HL-60/S4 treated with retinoic acid at 250 ng/mL for 4 days and 3 days (cell line): ENCODE measurements at regions not wholly inside any gene's neighbourhood (a gene's known extent, or its start where the extent isn't known, plus 50 kb on each side); places are given as distances from the start of the nearest gene placed in this dataset.

Source experiments
- in situ Hi-C: fragments of 300-500 bp; cut with MboI; formaldehyde crosslinking; loops from 2 replicates; pipeline ENCODE4 v1.7.0; 2022; ENCODE audit warnings: low sequenced_read_pairs

DNA sequence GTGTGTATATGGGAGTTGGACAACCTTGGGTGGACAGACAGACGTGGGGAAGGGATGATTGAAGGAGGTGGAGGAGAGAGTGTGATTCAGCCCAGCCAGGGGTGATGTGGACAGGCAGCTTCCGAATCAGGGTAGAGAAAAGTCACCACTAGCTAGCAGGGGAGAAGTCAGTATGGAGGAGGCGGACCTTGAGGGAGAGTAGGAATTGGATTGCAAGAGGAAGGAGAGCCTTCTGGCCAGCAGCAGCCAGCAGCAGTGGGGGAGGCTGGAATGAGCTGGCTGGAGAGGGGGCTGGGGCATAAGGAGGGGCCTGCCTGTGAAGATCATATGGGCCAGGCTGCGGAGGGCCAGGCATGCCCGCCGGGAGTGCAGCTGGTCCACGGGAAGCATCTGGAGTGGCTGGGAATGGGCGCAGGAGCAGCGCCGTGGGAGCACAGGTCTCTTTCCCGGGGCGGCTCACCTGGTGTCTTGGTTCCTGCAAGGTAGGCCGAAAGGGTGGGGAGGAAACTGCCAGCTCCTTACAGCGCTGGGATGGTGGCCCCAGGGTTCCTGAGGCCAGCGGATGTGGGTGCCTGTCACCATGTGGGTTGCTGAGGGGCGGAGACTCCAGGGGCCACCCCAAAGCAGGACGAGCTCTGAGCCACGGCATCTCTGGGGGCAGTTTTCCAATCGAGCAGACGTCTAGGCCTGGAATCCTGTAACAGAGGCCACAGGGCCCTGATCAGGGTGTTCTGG, 235.3 kb downstream of the SEC14L1 start:
- in situ Hi-C loops: no loop called here

DNA sequence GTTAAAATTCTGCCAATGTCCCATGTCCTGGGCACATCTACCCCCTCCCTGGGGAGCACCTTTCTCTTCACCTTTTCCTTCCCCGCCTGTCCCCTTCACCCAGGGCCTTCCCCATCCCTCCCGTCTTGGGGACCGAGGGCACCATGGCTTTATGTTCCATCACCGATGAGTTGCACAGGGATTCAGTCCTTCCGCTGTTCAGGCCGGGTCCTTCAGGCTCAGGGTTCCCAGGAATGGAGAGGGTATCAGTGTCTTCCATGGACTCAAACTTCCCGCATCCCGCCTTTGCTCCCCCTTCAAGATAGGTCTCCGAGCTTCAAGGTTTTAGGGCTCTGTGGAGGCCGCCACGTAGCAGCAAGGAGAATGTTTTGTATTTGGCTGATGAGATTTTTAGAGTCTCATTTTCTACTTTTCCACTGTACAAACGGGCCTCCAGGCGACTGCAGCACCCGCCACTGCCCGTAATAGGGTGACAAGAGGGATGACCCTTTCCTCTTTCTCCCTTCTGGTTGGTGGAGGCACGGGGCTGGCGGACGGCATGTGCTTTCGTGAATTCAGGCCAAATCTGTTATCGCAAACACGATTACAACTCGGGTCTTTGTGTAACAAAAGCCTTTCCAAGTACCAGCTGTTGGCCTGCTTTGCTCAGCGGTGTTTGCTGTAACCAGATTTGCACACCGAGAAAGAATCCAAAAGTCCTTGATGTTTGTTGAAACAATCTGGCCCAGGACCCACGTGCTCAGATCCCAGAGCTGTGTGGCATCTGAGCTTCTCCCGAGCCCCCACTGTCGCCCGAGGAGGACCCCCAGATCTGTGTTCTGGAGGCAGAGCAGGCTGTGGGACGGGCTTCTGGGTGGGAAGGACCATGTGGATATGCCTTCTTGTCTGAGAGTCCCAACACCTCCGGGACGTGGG, 236.3 kb downstream of the SEC14L1 start:
- in situ Hi-C loops: no loop called here

DNA sequence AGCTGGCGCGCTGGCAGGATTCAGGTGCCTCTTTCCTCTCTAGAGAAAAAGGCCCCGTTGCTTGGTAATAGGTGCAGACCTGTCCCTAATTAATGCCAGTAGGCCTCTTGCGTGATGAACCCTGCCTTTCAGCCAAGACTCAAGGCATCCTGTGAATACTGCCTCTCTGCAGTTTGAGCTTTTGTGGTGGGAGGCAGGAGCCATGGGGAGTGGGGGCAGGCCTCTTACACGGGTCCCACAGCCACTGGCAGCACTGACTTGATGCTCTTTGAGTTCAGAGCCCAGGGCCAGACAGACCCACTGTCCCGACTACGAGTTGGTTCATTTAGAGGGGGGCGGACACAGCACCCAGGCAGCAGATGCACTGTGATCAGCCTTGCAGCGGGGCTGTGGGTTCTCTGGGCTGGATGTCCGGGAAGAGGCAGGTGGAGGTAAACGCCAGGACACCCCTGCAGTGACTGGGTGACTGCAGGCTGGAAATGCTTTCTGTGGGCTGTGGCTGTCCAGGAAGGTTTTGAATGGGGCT, 237.0 kb downstream of the SEC14L1 start:
- in situ Hi-C loops: no loop called here

DNA sequence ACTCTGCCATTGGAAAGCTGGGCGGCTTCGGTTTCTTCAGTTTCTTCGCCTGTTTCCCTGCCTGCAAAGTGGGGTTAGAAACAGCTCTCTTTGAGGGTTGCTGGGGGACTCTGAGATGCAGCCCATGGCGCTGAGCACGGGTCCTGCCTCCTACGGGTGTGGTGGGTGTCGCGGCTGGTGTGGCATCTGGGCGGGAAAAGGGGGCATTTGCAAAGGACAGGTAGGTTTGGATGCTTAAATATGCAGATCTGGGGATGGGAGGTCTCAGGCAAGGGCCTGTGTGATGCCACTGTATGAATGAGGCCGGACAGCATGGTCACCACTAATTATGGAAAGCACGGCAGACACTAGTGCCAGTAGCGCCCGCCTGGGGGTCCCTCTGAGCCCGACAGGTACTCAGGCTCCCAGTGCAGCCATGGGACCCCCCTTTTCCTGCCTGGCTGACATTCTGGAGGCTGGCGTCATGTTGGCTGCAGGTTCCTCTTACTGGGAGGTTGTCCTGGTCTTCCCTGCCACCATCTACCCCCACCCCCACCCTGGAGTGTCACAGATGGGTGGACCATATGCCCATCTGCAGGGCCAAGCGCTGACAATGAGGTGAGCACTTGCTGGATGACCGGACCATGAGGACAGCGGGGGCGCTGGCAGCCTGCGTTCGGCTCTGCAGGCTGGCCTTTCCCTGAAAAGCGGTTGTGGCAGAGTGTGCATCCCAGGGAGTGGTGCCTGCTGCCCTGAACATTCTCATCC, 237.7 kb downstream of the SEC14L1 start:
- in situ Hi-C loops: no loop called here

DNA sequence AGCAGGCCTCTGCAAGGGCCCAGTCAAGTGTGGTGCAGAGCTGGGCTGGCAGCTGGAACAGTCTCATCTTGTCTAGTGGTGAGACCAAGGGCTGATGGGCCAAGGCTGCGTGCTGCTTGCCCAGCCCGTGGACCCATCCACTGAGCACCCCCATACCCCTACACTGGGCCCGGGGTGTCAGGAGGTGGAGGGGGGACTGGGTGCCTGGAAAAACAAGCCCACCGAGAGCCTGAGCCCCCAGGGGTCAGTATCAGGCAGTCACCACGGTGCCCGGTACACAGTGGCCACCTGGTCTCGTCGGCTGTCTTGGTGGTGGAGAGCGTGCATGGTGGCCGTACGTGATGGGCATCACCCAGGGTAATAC, 238.3 kb downstream of the SEC14L1 start:
- in situ Hi-C loops: no loop called here

DNA sequence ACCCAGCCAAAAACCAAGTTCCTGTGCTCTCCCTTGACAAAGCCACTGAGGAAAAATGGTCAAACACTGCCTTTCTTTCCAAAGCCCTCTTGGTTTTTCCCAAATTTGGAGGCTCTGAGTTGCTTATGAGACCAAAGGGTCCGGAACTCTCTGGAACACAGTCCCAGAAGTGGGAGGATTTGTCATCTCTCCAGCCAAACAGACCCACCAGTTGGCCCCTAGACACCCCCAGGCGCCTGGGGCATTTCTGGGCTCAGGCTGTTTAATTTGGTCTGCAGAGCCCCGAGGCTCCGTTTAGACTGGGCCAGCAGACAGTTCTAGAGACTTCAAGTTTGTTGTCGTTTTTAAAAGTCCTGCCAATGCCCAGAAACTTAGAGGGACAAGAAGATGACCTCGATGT, 239.1 kb downstream of the SEC14L1 start:
- in situ Hi-C loops: no loop called here

DNA sequence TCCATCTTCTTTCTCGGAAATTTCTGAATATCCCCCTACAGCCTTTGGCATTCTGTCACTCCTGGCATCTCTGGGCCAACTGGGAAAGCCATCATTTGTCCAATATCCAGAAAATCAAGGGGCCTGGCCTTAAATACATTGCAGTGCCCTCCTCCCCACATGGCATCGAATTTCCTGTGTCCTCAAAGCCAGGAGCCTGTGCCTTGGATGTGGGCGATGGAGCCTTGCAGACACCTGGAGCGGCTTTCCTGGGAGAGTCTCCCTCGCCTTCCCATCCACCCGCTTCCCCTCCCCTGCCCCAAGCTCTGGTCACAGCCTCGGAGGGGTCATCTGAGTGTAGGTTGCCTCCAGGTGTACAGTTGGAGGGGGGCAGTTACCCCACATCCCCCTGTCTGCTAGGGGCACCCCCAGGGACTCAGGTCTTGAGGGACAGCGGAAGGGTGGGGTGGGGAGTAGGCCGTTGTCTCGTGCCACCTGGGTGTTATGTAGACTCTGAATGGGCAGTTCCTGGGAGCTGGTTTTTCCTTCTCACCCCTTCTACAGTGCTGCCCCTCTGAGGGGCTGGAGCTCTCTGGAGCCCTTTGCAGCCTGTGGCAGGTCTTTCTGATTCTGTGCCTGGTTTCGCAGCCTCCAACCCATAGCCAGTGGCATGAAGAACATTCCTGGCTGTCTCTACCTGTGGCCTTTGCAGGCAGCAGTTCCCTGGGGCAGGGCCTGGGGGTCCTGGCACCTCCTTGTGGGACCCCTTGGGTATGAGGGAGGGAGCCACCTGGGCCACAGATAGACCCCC, 239.8 kb downstream of the SEC14L1 start:
- in situ Hi-C loops: no loop called here

DNA sequence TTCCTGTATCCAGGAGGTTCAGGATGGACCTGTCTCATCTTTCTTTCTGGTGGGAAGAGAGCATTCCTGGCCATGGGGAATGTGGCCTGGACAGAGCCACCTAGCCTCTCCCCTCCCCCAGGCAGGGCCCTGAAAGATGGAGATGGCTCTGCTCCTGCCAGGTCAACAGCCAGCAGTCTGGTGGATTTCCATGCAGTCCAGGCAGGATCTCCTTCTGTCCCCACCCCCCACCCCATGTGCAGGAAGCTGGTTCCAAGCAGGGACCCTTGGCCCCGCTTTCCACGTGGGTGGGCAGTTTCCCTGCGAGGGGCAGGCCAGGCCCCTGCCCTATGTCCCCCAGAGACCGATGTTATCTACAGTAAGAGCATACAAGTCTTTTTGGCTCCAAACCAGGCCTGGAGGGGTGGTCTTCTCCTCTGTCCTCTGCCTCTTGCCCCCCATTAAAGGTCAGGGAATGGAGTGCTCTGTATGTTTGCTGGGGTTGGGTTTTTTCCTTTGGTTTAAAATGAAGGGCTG, 240.5 kb downstream of the SEC14L1 start:
- in situ Hi-C loops: no loop called here

DNA sequence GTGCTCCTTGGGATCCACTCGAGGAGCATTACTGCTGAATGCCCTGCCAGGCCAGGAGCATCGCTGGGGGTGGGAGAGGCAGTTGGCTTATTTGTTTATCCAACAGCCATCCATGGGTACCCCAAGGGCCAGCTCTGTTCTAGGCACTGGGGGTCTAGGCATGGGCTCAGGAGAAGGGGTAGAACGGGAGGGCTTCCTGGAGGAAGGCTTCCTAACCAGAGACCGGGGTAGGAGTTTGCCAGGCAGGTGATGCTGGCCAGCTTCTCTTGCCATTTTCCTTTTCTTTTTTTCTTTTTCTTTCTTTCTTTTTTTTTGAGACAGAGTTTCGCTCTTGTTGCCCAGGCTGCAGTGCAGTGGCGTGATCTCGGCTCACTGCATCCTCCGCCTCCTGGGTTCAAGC, 241.0 kb downstream of the SEC14L1 start:
- in situ Hi-C loops: no loop called here

DNA sequence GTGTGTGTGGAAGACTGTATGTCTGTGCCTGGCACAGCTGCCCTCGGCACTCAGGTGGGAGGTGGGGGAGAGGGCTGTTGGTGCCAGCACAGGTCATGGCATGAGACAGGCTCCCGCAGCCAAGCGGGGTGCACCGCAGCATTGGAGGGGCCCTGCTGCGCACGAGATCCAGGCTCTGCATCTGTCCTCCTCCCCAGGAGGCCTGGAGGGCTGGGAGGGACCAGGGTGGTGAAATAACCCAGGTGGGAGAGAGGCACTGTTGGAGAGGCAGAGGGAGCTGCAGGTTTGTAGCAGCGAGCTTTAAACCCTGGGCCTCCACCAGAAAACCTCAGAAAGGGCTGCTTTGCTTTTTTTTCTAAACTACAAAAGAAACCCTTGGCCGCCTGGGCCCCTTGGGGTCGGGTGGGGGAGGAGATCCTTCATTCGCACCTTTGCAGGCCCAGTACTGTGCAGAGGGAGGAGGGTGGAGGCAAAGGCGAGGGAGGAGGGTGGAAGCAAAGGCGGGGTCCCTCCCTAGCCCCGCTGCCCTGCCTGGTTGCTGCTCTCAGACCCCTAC, 241.7 kb downstream of the SEC14L1 start:
- in situ Hi-C loops: no loop called here

DNA sequence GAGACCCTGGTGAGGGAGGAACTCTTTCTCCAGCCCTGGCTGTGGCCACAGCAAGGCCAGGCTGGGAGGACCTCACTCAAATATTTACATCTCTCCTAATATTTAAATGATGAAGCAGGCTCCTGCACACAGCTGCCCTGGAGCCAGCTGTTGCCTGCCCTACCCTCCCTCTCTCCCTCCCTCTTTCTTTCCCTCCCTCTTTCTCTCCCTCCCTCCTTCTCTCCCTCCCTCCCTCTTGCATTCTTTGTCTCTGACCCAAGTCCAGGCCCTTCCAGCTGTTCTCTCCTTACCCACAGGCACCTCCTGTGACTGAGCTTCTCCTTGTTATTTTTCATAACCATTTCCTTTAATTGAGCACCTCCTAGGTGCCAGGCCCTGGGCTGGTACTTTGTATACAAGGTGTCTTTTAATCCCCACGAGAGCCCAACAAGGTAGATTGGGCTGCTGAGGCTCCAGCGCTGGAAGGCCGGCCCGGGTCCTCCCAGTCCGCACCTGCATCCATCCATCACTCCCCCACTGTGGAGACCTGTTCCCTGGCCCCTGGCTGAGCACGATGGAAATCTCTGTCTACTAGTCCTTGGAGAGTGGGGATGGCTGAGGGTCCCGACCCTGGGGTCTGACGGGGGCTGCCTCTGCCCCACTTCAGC, 242.3 kb downstream of the SEC14L1 start:
- in situ Hi-C loops: no loop called here

DNA sequence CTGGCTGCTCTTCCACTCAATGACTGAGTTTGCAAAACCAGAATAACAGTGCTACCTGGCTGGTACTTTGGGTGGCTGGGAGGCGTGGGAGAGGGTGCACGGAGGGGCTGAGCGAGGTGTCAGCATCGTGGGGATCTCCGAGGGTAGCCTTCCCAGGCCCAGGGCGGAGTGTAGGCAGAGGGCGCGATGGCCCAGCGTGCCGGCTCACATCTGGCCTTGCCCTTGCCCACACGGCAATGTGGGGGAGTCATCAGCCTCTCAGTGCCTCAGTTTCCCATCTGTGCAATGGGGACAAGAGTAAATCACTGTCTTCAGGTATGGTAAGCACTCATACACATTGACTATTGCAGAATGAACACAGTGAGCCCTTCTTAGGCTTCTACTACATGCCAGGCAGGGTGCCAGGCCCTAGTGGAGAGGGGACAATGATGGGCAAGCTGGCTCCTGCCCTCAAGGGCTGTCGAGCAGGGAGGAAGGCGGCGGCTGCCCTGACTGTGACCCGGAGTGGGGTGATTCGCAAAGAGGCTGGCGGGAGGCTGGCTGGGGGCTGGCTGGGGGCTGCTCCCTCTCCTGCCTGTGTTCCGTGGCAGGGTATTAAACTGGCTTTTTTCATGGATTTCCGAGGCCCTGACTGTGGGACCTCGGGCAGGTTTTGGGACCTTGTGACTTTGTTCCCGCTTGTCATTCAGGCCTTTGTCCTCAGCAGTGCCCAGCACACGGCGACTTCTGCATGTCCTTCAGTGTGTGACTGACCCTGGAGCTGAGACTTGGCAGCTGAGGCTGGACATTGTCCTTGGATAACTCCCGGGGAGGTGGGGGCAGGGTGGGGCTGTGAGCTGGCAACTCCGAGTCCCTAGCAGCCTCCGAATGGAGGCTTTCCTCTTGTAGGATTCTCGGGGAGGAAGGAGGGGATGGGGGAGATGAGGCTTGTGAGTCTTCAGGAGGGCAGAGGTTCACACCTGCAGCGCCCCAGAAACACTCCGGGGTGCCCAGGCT, 243.1 kb downstream of the SEC14L1 start:
- in situ Hi-C loops: no loop called here

DNA sequence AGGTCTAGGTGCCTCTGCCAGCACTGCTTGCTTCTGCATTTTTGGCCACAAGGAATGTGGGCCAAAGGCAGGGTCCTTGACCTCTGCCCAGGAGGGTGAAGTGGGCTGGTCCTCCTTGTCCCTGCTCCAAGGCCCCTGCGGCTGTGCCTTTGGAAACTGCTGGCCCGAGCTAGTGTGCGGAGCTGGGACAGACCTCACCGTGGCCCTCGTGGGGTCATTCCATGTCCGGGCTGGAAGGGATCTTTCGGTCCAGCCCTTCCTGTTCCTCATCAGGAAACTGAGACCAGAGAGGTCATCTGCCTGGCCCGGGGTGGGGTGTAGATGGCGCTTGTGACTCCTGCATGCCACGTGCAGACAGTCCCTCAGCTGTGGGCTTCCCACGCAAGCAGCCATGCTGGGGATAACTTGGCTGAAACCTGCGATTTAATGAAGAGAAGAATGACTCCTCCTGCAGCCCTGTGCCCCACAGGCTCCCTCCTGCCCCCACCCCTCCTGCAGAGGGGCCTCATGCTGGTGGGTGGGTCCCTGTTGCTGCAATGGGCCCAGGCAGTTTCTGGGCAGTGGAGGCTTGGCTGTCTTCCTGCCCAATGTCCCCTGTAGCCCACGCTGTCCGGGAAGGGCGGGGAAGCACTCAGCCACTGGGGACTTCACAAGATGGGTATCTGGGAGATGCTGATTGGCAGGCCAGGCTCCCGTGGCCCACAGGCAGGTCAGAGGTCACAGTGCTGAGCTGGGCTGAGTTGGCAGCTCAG, 245.2 kb downstream of the SEC14L1 start:
- in situ Hi-C loops: no loop called here

DNA sequence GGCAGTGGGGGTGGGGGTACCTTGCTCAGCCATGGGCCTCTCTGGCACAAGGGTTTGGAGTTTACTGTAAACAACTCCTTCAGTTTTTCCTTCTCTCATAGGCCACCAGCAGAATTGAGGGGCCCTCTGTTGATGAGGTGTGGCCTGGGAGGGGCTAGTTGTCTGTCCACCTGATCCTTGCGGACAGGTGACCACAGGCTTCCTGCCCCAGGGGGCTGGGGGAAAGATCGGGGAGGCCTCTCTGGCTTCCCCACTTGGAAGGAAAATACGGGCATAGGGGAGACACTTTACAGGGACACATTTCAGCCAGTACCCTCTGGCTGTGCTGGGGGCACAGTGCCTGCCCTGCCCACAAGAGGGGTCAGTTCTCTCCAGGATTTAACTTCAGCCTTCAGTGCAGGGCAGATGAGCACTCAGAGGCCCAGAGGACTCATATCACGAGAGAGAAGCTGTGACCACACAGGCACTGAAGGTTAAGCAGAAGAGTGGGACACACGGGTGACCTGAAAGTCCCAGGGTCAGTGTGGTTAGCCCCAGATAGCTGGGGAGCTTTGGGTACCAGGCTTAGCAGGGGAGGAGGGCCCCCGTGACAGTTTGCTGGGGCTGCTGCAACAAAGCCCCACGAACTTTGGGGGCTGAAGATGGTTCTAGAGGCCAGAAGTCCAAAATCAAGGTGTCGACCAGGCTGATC, 245.9 kb downstream of the SEC14L1 start:
- in situ Hi-C loops: no loop called here

DNA sequence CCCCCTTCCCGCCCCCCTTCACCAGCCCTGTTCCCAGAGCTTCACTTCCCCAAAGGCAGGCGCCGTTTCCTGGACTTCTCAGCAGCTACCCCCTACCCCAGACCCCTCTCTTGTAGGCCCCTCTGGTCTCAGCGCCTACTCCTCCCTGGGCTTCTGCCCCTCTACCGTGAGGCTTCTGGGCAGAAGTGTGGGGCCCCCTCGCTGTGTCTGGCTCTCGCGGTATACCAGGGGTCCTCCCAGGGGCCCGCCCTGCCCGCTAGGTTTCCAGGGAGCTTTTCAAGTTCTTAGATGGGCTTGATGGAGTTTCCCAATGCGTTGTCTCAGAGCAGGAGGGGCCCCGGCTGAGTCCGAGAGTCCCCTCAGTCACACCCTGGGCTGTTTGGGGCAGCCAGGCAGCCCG, 247.1 kb downstream of the SEC14L1 start:
- in situ Hi-C loops: no loop called here

DNA sequence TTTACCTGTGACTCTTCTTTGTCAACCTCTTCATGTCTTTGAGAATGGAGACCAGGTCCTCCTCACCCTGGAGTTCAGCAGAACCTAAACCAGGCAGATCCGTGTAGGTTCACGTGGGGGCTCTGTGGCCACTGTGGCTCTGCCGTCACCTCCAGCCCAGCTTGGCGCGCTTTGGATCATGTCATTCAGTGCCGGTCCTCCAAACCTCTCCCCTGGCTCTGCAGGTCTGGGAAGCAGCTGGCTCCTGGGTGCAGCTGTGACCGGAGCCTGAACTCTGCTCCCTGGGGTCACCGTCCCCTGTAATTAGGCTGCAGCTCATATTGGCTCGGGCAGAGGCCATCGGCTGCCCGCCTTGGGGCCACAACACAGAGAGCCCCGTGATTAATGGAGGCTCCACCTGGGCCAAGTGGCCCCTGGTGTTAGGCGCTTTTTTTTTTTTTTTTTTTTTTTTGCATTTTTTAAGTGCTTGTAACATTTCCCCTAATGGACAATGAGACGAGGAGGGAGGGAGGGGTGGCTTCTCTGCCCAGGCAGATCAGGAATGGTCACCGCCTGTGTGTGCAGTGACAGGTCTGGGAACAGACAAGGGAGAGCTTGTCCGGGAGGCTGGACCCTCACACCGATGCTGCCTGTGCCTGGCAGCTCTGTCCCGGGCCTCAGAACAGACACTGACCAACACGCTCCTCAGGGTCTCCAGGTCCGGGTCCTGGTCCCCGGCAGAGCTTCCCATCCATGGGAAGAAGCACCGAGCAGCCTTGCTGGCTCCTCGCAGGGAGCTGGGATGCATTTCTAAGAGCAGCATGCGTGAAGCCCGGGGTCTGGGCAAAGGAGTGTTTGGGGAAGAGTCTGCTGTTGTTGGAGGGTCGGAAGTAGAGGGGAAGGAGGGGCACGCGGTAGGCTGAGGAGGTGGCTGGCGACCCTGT, 247.9 kb downstream of the SEC14L1 start:
- in situ Hi-C loops: no loop called here
